GM12878 (cell line): ENCODE measurements at regions not wholly inside any gene's neighbourhood (a gene's known extent, or its start where the extent isn't known, plus 50 kb on each side); places are given as distances from the start of the nearest gene placed in this dataset.

Experiments used
- ATAC-seq: fragments of 200-7000 bp; cut with Tn5 transposase; 3 replicates; pipeline ENCODE4 v1.9.1; 2020; ENCODE audit warnings: mild to moderate bottlenecking, moderate library complexity
- BruUV-seq: library from RNA; stranded (reverse); fragments of 400-500 nt; replicated peaks from 2 replicates; lab custom pipeline; 2021; lab: Mats Ljungman, UMichigan
- CTCF ChIA-PET: fragments of 300-600 bp; sonication (Branson Sonifier 250); formaldehyde crosslinking; extraction: SDS; loops from one replicate; lab custom pipeline; 2021; ENCODE audit warnings: inconsistent platforms; lab: Yijun Ruan, JAX
- POLR2A ChIA-PET: fragments of 350-600 bp; formaldehyde crosslinking; extraction: SDS; loops from one replicate; lab custom pipeline; 2021; ENCODE audit warnings: inconsistent platforms; lab: Charles Lee
- RAD21 ChIA-PET: fragments of 300-600 bp; sonication (Branson Sonifier 250); formaldehyde crosslinking; loops from one replicate; lab custom pipeline; 2023; ENCODE audit warnings: antibody characterized with exemption; ENCODE audit not compliant: unreplicated experiment; lab: Charles Lee
- SMC1A ChIA-PET: fragments of 300-600 bp; sonication (Branson Sonifier 250); formaldehyde crosslinking; loops from one replicate; lab custom pipeline; 2023; ENCODE audit not compliant: unreplicated experiment, uncharacterized antibody; lab: Charles Lee
- DNase-seq: peaks from one replicate; pipeline ENCODE4 v3.0.0-alpha.2; 2011; ENCODE audit warnings: low read depth, low spot score
- FAIRE-seq: peaks from 3 replicates; lab custom pipeline; 2011; peaks lifted over from hg19 to GRCh38; lab: Jason Lieb, UNC
- H2AFZ ChIP-seq: 2 replicates; pipeline ENCODE4 v1.6.0; 2011; ENCODE audit warnings: low read depth, low read length, control low read depth; ENCODE audit not compliant: control insufficient read depth
- H3K27ac ChIP-seq: 2 replicates; pipeline ENCODE4 v1.5.1; 2011; ENCODE audit warnings: control low read depth; ENCODE audit not compliant: control insufficient read depth, insufficient read depth
- H3K27me3 ChIP-seq, 2 experiments: replicated peaks in 1 of 2; 2 replicates each; pipeline versions ENCODE4 v1.6.0 to v1.6.1; 2011; ENCODE audit warnings: low read length in 1 of 2; ENCODE audit not compliant: control insufficient read depth in 2 of 2, insufficient read depth in 2 of 2
- H3K36me3 ChIP-seq, 2 experiments: 2 replicates each; pipeline ENCODE4 v1.5.1; 2011; ENCODE audit warnings: low read length in 1 of 2; ENCODE audit not compliant: control insufficient read depth in 2 of 2, insufficient read depth in 2 of 2
- H3K4me1 ChIP-seq: 2 replicates; pipeline ENCODE4 v1.6.1; 2011; ENCODE audit warnings: mild to moderate bottlenecking, low read length, moderate library complexity, mixed read lengths; ENCODE audit not compliant: control insufficient read depth, insufficient read depth
- H3K4me2 ChIP-seq: 2 replicates; pipeline ENCODE4 v1.6.0; 2011; ENCODE audit warnings: control low read depth; ENCODE audit not compliant: control insufficient read depth, insufficient read depth
- H3K4me3 ChIP-seq: fragments of 200-600 bp; sonication (generic); 2 replicates; pipeline ENCODE4 v1.5.1; 2016
- H3K79me2 ChIP-seq: 2 replicates; pipeline ENCODE4 v1.6.0; 2011; ENCODE audit warnings: low read length; ENCODE audit not compliant: control insufficient read depth, insufficient read depth
- H3K9ac ChIP-seq: 2 replicates; pipeline ENCODE4 v1.8.0; 2011; ENCODE audit warnings: low read length, control low read depth, mixed read lengths; ENCODE audit not compliant: control insufficient read depth, insufficient read depth
- H3K9me3 ChIP-seq: replicated peaks from 3 replicates; pipeline ENCODE4 v1.5.1; 2011; ENCODE audit warnings: mild to moderate bottlenecking, low read length; ENCODE audit not compliant: control insufficient read depth, insufficient read depth
- H4K20me1 ChIP-seq: 2 replicates; pipeline ENCODE4 v1.6.0; 2011; ENCODE audit not compliant: control insufficient read depth, insufficient read depth
- ATF7 ChIP-seq: fragments of 450-650 bp; IDR thresholded peaks from 2 replicates; pipeline ENCODE4 v1.6.1; 2016; ENCODE audit warnings: low read depth, mild to moderate bottlenecking
- BACH1 ChIP-seq: fragments of 450-650 bp; IDR thresholded peaks from 2 replicates; pipeline ENCODE4 v1.6.1; 2017; ENCODE audit warnings: mild to moderate bottlenecking, borderline replicate concordance
- CREM ChIP-seq: IDR thresholded peaks from 2 replicates; pipeline ENCODE4 v1.6.1; 2014; ENCODE audit warnings: antibody characterized with exemption, low read depth
- KAT2A ChIP-seq: conservative IDR thresholded peaks from 2 replicates; pipeline ENCODE4 v1.6.1; 2011; ENCODE audit warnings: low read depth, low read length; ENCODE audit not compliant: control insufficient read depth
- NFXL1 ChIP-seq: fragments of 450-650 bp; IDR thresholded peaks from 2 replicates; pipeline ENCODE4 v1.6.1; 2017; ENCODE audit warnings: antibody characterized with exemption, mild to moderate bottlenecking, borderline replicate concordance
- SMC3 ChIP-seq: IDR thresholded peaks from 2 replicates; pipeline ENCODE4 v1.6.1; 2011; ENCODE audit warnings: low read length, improper control_type of control experiment, borderline replicate concordance
- SPI1 ChIP-seq: IDR thresholded peaks from 2 replicates; pipeline ENCODE4 v1.6.1; 2011; ENCODE audit warnings: low read depth, mild to moderate bottlenecking, low read length, moderate library complexity, borderline replicate concordance; ENCODE audit not compliant: insufficient read depth
- SUZ12 ChIP-seq: fragments of 200-600 bp; sonication (generic); IDR thresholded peaks from one replicate; pipeline ENCODE4 v1.6.1; 2018; ENCODE audit warnings: antibody characterized with exemption, mild to moderate bottlenecking; ENCODE audit not compliant: unreplicated experiment
- TARDBP ChIP-seq: IDR thresholded peaks from 2 replicates; pipeline ENCODE4 v1.6.1; 2016; ENCODE audit warnings: borderline replicate concordance
- TBL1XR1 ChIP-seq: IDR thresholded peaks from 2 replicates; pipeline ENCODE4 v1.6.1; 2012; ENCODE audit warnings: low read depth, low read length, improper control_type of control experiment
- YBX1 ChIP-seq: fragments of 450-650 bp; IDR thresholded peaks from 2 replicates; pipeline ENCODE4 v1.6.1; 2016; ENCODE audit warnings: antibody characterized with exemption
- ZSCAN29 ChIP-seq: fragments of 450-650 bp; IDR thresholded peaks from 2 replicates; pipeline ENCODE4 v1.6.1; 2017; ENCODE audit warnings: mild to moderate bottlenecking, moderate library complexity
- WGBS: methylation state at CpG from one replicate; pipeline ENCODE4 v1.1.6; 2016; ENCODE audit warnings: low lambda C conversion rate; ENCODE audit not compliant: insufficient replicate concordance, insufficient coverage; ENCODE audit errors: missing lambda C conversion rate; 5-methylcytosine and 5-hydroxymethylcytosine counted together
- in situ Hi-C: fragments of 300-500 bp; cut with MboI; formaldehyde crosslinking; loops from 9 replicates; pipeline ENCODE4 v1.14.3; 2018; ENCODE audit warnings: mixed read lengths
- intact Hi-C: fragments of 100-400 bp; cut with micrococcal nuclease; formaldehyde crosslinking; loops from one replicate; pipeline ENCODE4 v1.14.2; 2022; ENCODE audit not compliant: unreplicated experiment
- TF ChIP-seq, protein P1 (sequence below): fragments of 450-650 bp; conservative IDR thresholded peaks from 2 replicates; pipeline ENCODE4 v1.6.1; 2017; ENCODE audit warnings: mild to moderate bottlenecking, moderate library complexity

DNA sequence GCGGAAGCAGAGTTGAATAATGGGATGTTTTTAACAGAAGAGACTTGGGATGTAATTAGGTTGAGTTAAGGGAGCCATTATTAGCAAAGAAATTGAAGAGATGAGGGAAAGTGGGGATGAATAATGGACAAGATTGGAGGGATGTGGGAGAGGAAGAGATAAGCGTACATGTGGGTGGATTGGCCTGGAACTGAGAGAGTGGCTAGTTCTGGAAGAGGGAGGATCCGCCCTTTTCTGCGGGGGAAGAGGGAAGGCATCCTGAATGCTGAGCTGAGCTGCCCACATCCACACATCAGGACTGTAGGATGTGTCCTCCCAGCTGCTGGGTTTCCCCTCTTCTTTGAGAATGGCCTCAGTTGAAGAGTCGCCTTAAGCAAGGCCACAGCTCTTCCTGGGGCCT is 68.3 kb upstream of the CADM1 start:
- in situ Hi-C loops = no loop called here
- H3K4me2 ChIP-seq = no peak overlapping the region
- H2AFZ ChIP-seq = no peak overlapping the region
- H3K4me3 ChIP-seq = no peak overlapping the region
- H3K79me2 ChIP-seq = no peaks in the 10 kb centered on the region
- H3K4me1 ChIP-seq = no peaks in the 10 kb centered on the region
- intact Hi-C loops = no loop called here
- ChIA-PET RAD21 (no interaction called here), CTCF (interaction anchor here (0.6 kb wide), 1 partner anchor 35 kb away, joined by 3 read pairs; no protein-coding TSS in a partner anchor), SMC1A (no interaction called here), POLR2A (no interaction called here)
- H3K9ac ChIP-seq = no peak overlapping the region
- no peaks in the 10 kb centered on the region; a peak in 1 of 4 replicates for H3K27me3 ChIP-seq
- DNase-seq = no peak
- H3K9me3 ChIP-seq = no peaks in the 10 kb centered on the region
- H4K20me1 ChIP-seq = no peaks in the 10 kb centered on the region
- FAIRE-seq = no peak
- no peak overlapping the region for H3K27ac ChIP-seq
- ATAC-seq = no peak
- WGBS = 64% methylated on average over 5 of the region's 5 CpGs
- H3K36me3 ChIP-seq = no peaks in the 10 kb centered on the region
- TF ChIP-seq, protein P1, sequence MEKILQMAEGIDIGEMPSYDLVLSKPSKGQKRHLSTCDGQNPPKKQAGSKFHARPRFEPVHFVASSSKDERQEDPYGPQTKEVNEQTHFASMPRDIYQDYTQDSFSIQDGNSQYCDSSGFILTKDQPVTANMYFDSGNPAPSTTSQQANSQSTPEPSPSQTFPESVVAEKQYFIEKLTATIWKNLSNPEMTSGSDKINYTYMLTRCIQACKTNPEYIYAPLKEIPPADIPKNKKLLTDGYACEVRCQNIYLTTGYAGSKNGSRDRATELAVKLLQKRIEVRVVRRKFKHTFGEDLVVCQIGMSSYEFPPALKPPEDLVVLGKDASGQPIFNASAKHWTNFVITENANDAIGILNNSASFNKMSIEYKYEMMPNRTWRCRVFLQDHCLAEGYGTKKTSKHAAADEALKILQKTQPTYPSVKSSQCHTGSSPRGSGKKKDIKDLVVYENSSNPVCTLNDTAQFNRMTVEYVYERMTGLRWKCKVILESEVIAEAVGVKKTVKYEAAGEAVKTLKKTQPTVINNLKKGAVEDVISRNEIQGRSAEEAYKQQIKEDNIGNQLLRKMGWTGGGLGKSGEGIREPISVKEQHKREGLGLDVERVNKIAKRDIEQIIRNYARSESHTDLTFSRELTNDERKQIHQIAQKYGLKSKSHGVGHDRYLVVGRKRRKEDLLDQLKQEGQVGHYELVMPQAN = no peak
- no peak for TF ChIP-seq SUZ12
- no peak for TF ChIP-seq SMC3
- TF ChIP-seq CREM = no peak
- TF ChIP-seq NFXL1 = no peak
- no peak for TF ChIP-seq TBL1XR1
- no peak for TF ChIP-seq BACH1
- no peak for TF ChIP-seq SPI1
- no peak for TF ChIP-seq ATF7
- no peak for TF ChIP-seq TARDBP
- TF ChIP-seq ZSCAN29 = no peak
- no peak for TF ChIP-seq YBX1
- TF ChIP-seq KAT2A = no peak
- TF ChIP-seq, all 136 proteins: peak for 0
- no TSS peak for BruUV-seq
